T-helper 2 cell (primary cell): ENCODE measurements at regions not wholly inside any gene's neighbourhood (a gene's known extent, or its start where the extent isn't known, plus 50 kb on each side); places are given as distances from the start of the nearest gene placed in this dataset.

Experiments used
- DNase-seq, 5 experiments: peaks; one replicate each; pipeline versions ENCODE4 v3.0.0 to v3.0.0-alpha.2; 2012 to 2022

- DNase-seq = no peak
These were observed 215.6 kb downstream of the FSCB start for GRCh38 chr14:44291366-44291915.

- DNase-seq = no peak
These were observed 219.2 kb downstream of the FSCB start for GRCh38 chr14:44287858-44288257.

GRCh38 chr14:44286201-44286600, 220.9 kb downstream of the FSCB start:
- no peak for DNase-seq

GRCh38 chr14:44283836-44284235, 223.2 kb downstream of the FSCB start:
- DNase-seq = no peak

- no peak for DNase-seq
These were observed 227.7 kb downstream of the FSCB start for GRCh38 chr14:44279357-44279756.

- no peak for DNase-seq
These were observed 235.4 kb downstream of the FSCB start for GRCh38 chr14:44271637-44272036.

GRCh38 chr14:44271006-44271405, 236.1 kb downstream of the FSCB start:
- DNase-seq = no peak

GRCh38 chr14:44265246-44265645, 241.8 kb downstream of the FSCB start:
- no peak for DNase-seq

- no peak for DNase-seq
These were observed 291.4 kb downstream of the FSCB start for GRCh38 chr14:44215660-44216059.

GRCh38 chr14:44211718-44212117, 295.4 kb downstream of the FSCB start:
- no peak for DNase-seq

- DNase-seq = no peak
These were observed 302.8 kb downstream of the FSCB start for GRCh38 chr14:44204061-44204835.

GRCh38 chr14:44180975-44181374, 326.1 kb downstream of the FSCB start:
- DNase-seq = no peak

- DNase-seq = no peak
These were observed 336.5 kb downstream of the FSCB start for GRCh38 chr14:44170556-44170955.

- DNase-seq = no peak
These were observed 337.0 kb downstream of the FSCB start for GRCh38 chr14:44170101-44170500.

- no peak for DNase-seq
These were observed 338.5 kb downstream of the FSCB start for GRCh38 chr14:44168566-44168965.

- DNase-seq = no peak
These were observed 340.5 kb downstream of the FSCB start for GRCh38 chr14:44166611-44167010.

GRCh38 chr14:44165936-44166335, 341.1 kb downstream of the FSCB start:
- DNase-seq = no peak

GRCh38 chr14:44165286-44165685, 341.8 kb downstream of the FSCB start:
- no peak for DNase-seq

GRCh38 chr14:44163946-44164345, 343.1 kb downstream of the FSCB start:
- no peak for DNase-seq

GRCh38 chr14:44162197-44162596, 344.9 kb downstream of the FSCB start:
- DNase-seq = no peak

- no peak for DNase-seq
These were observed 352.2 kb downstream of the FSCB start for GRCh38 chr14:44154874-44155273.

- DNase-seq = no peak
These were observed 352.6 kb downstream of the FSCB start for GRCh38 chr14:44154446-44154845.

GRCh38 chr14:44151130-44151820, 355.8 kb downstream of the FSCB start:
- no peak for DNase-seq

GRCh38 chr14:44149597-44149996, 357.5 kb downstream of the FSCB start:
- no peak for DNase-seq
